ENCODE measurements at regions not wholly inside any gene's neighbourhood (a gene's known extent, or its start where the extent isn't known, plus 50 kb on each side); places are given as distances from the start of the nearest gene placed in this dataset.
"Not testable (repeated sequence)": the region's sequence is repeated elsewhere in the genome, so short reads cannot be mapped to it uniquely, and the experiment has no call there.

- H2BK5ac ChIP-seq (ENCODE audit: low read depth, low read length, poor library complexity): no peak overlapping the region
These were observed 215.3 kb downstream of the FAM43A start for GRCh38 chr3:194900854-194901522.

GRCh38 chr3:194903447-194903846 lies 217.8 kb downstream of the FAM43A start:
- H3K9me3 ChIP-seq (ENCODE audit: insufficient read depth, low read depth, low read length); H3K27me3 ChIP-seq (ENCODE audit: insufficient read depth, low read length): not testable (repeated sequence)

More at GRCh38 chr3:194900854-194901522, 215.3 kb downstream of the FAM43A start:
- H3K4me2 ChIP-seq (ENCODE audit: low read length): no peak overlapping the region
- no peak overlapping the region for H2BK120ac ChIP-seq (ENCODE audit: insufficient read depth, low read length, poor library complexity)
- H4K8ac ChIP-seq (ENCODE audit: low read depth, low read length): no peak overlapping the region
- H3K27me3 ChIP-seq (ENCODE audit: insufficient read depth, low read length): no peaks in the 10 kb centered on the region
- H4K91ac ChIP-seq (ENCODE audit: low read depth, low read length): no peak overlapping the region
- H3K9me3 ChIP-seq (ENCODE audit: insufficient read depth, low read depth, low read length): no peaks in the 10 kb centered on the region
- no peaks in the 10 kb centered on the region for H3K79me1 ChIP-seq (ENCODE audit: low read length)
- H3K27ac ChIP-seq (ENCODE audit: low read depth, low read length): no peak overlapping the region
- H3K79me2 ChIP-seq (ENCODE audit: control insufficient read depth, insufficient read depth, low read length, poor library complexity): no peaks in the 10 kb centered on the region
- DNase-seq: no peak
- H3K4me1 ChIP-seq (ENCODE audit: control insufficient read depth in 1 of 2, insufficient read depth in 2 of 2, low read length in 2 of 2): no peaks in the 10 kb centered on the region
- no peak overlapping the region for H2AK5ac ChIP-seq (ENCODE audit: low read length)
- no peak overlapping the region for H3K9ac ChIP-seq (ENCODE audit: low read length)
- H3K14ac ChIP-seq (ENCODE audit: low read length): no peak overlapping the region
- H2BK12ac ChIP-seq (ENCODE audit: low read length): no peak overlapping the region
- H3K4ac ChIP-seq (ENCODE audit: low read depth, low read length): no peak overlapping the region
- H4K12ac ChIP-seq (ENCODE audit: low read depth, low read length): no peak overlapping the region
- H3K36me3 ChIP-seq (ENCODE audit: control insufficient read depth in 1 of 2, insufficient read depth in 2 of 2, low read length in 2 of 2): no peaks in the 10 kb centered on the region
- H3K23ac ChIP-seq (ENCODE audit: low read length): no peak overlapping the region
- no CpG with 5 or more reads among the region's 4 CpGs for WGBS (ENCODE audit: extremely low coverage, insufficient coverage, insufficient read length)
- H3K4me3 ChIP-seq (ENCODE audit: low read depth, low read length): no peak overlapping the region
- H2AFZ ChIP-seq (ENCODE audit: insufficient read depth, low read length, poor library complexity): no peak overlapping the region
- H3K18ac ChIP-seq (ENCODE audit: low read length): no peak overlapping the region

GRCh38 chr3:194904999-194905398 lies 219.3 kb downstream of the FAM43A start:
- not testable (repeated sequence) for H3K4ac ChIP-seq (ENCODE audit: low read depth, low read length); H2AK5ac ChIP-seq (ENCODE audit: low read length); H3K79me2 ChIP-seq (ENCODE audit: control insufficient read depth, insufficient read depth, low read length, poor library complexity); H3K4me3 ChIP-seq (ENCODE audit: low read depth, low read length); H3K4me2 ChIP-seq (ENCODE audit: low read length); H3K14ac ChIP-seq (ENCODE audit: low read length); H3K18ac ChIP-seq (ENCODE audit: low read length); H2BK12ac ChIP-seq (ENCODE audit: low read length); DNase-seq; H2BK5ac ChIP-seq (ENCODE audit: low read depth, low read length, poor library complexity); H4K8ac ChIP-seq (ENCODE audit: low read depth, low read length); H3K36me3 ChIP-seq (ENCODE audit: control insufficient read depth in 1 of 2, insufficient read depth in 2 of 2, low read length in 2 of 2); H4K91ac ChIP-seq (ENCODE audit: low read depth, low read length); H3K79me1 ChIP-seq (ENCODE audit: low read length); H3K27ac ChIP-seq (ENCODE audit: low read depth, low read length); H3K27me3 ChIP-seq (ENCODE audit: insufficient read depth, low read length); H3K23ac ChIP-seq (ENCODE audit: low read length); H3K9ac ChIP-seq (ENCODE audit: low read length); H3K4me1 ChIP-seq (ENCODE audit: control insufficient read depth in 1 of 2, insufficient read depth in 2 of 2, low read length in 2 of 2); H2AFZ ChIP-seq (ENCODE audit: insufficient read depth, low read length, poor library complexity); H4K12ac ChIP-seq (ENCODE audit: low read depth, low read length); H3K9me3 ChIP-seq (ENCODE audit: insufficient read depth, low read depth, low read length); H2BK120ac ChIP-seq (ENCODE audit: insufficient read depth, low read length, poor library complexity)
- WGBS (ENCODE audit: extremely low coverage, insufficient coverage, insufficient read length): no CpG with 5 or more reads among the region's 3 CpGs

More at GRCh38 chr3:194903447-194903846, 217.8 kb downstream of the FAM43A start:
- H3K79me1 ChIP-seq (ENCODE audit: low read length); H2AK5ac ChIP-seq (ENCODE audit: low read length); H4K8ac ChIP-seq (ENCODE audit: low read depth, low read length); H3K23ac ChIP-seq (ENCODE audit: low read length); H4K12ac ChIP-seq (ENCODE audit: low read depth, low read length); H2AFZ ChIP-seq (ENCODE audit: insufficient read depth, low read length, poor library complexity); DNase-seq; H3K36me3 ChIP-seq (ENCODE audit: control insufficient read depth in 1 of 2, insufficient read depth in 2 of 2, low read length in 2 of 2); H4K91ac ChIP-seq (ENCODE audit: low read depth, low read length); H2BK5ac ChIP-seq (ENCODE audit: low read depth, low read length, poor library complexity); H3K79me2 ChIP-seq (ENCODE audit: control insufficient read depth, insufficient read depth, low read length, poor library complexity); H2BK12ac ChIP-seq (ENCODE audit: low read length); H3K4me2 ChIP-seq (ENCODE audit: low read length); H3K9ac ChIP-seq (ENCODE audit: low read length); H3K27ac ChIP-seq (ENCODE audit: low read depth, low read length); H3K18ac ChIP-seq (ENCODE audit: low read length); H3K14ac ChIP-seq (ENCODE audit: low read length); H3K4me3 ChIP-seq (ENCODE audit: low read depth, low read length); H3K4me1 ChIP-seq (ENCODE audit: control insufficient read depth in 1 of 2, insufficient read depth in 2 of 2, low read length in 2 of 2); H2BK120ac ChIP-seq (ENCODE audit: insufficient read depth, low read length, poor library complexity); H3K4ac ChIP-seq (ENCODE audit: low read depth, low read length): not testable (repeated sequence)
- no CpG with 5 or more reads among the region's 2 CpGs for WGBS (ENCODE audit: extremely low coverage, insufficient coverage, insufficient read length)

GRCh38 chr3:194905696-194906095 lies 220.0 kb downstream of the FAM43A start:
- Histone ChIP-seq H3K79me2 (ENCODE audit: control insufficient read depth, insufficient read depth, low read length, poor library complexity) (no peaks in the 10 kb centered on the region), H2BK120ac (ENCODE audit: insufficient read depth, low read length, poor library complexity) (no peak overlapping the region), H3K36me3 (ENCODE audit: control insufficient read depth in 1 of 2, insufficient read depth in 2 of 2, low read length in 2 of 2) (no peaks in the 10 kb centered on the region), H2BK5ac (ENCODE audit: low read depth, low read length, poor library complexity) (no peak overlapping the region), H3K4ac (ENCODE audit: low read depth, low read length) (no peak overlapping the region), H3K18ac (ENCODE audit: low read length) (no peak overlapping the region), H3K4me1 (ENCODE audit: control insufficient read depth in 1 of 2, insufficient read depth in 2 of 2, low read length in 2 of 2) (peaks cover 0 to 2% of the 10 kb centered on the region in 2 experiments), H2AK5ac (ENCODE audit: low read length) (no peak overlapping the region), H3K79me1 (ENCODE audit: low read length) (no peaks in the 10 kb centered on the region), H2BK12ac (ENCODE audit: low read length) (no peak overlapping the region), H3K27ac (ENCODE audit: low read depth, low read length) (no peak overlapping the region), H3K23ac (ENCODE audit: low read length) (no peak overlapping the region), H3K27me3 (ENCODE audit: insufficient read depth, low read length) (no peaks in the 10 kb centered on the region), H3K9ac (ENCODE audit: low read length) (no peak overlapping the region), H3K4me2 (ENCODE audit: low read length) (no peak overlapping the region), H4K8ac (ENCODE audit: low read depth, low read length) (no peak overlapping the region), H4K91ac (ENCODE audit: low read depth, low read length) (no peak overlapping the region), H2AFZ (ENCODE audit: insufficient read depth, low read length, poor library complexity) (no peak overlapping the region), H4K12ac (ENCODE audit: low read depth, low read length) (no peak overlapping the region), H3K4me3 (ENCODE audit: low read depth, low read length) (no peak overlapping the region), H3K9me3 (ENCODE audit: insufficient read depth, low read depth, low read length) (no peaks in the 10 kb centered on the region), H3K14ac (ENCODE audit: low read length) (no peak overlapping the region)
- WGBS (ENCODE audit: extremely low coverage, insufficient coverage, insufficient read length): no CpG with 5 or more reads among the region's 2 CpGs
- no peak for DNase-seq
